HG02798 (cell line): ENCODE measurements at regions not wholly inside any gene's neighbourhood (a gene's known extent, or its start where the extent isn't known, plus 50 kb on each side); places are given as distances from the start of the nearest gene placed in this dataset.

Experiments used
- ATAC-seq: cut with Tn5 transposase; IDR thresholded peaks from one replicate; pipeline ENCODE4 v1.9.1; 2021; ENCODE audit warnings: mild to moderate bottlenecking; ENCODE audit not compliant: unreplicated experiment, poor library complexity

GRCh38 chr13:72062566-72062965 lies 195.6 kb upstream of the DACH1 start:
- no peak for ATAC-seq

- no peak for ATAC-seq
Observed at GRCh38 chr13:72061613-72062012, 194.6 kb upstream of the DACH1 start.

- no peak for ATAC-seq
Observed at GRCh38 chr13:72050251-72050650, 183.2 kb upstream of the DACH1 start.

- no peak for ATAC-seq
Observed at GRCh38 chr13:72043366-72043765, 176.4 kb upstream of the DACH1 start.

- ATAC-seq: no peak
Observed at GRCh38 chr13:72041165-72041564, 174.2 kb upstream of the DACH1 start.

- ATAC-seq: no peak
Observed at GRCh38 chr13:72039126-72039525, 172.1 kb upstream of the DACH1 start.

GRCh38 chr13:72029981-72030380 lies 163.0 kb upstream of the DACH1 start:
- ATAC-seq: no peak

GRCh38 chr13:72025836-72026235 lies 158.8 kb upstream of the DACH1 start:
- no peak for ATAC-seq

GRCh38 chr13:72023895-72024294 lies 156.9 kb upstream of the DACH1 start:
- ATAC-seq: no peak

GRCh38 chr13:72005455-72005854 lies 138.5 kb upstream of the DACH1 start:
- no peak for ATAC-seq

GRCh38 chr13:72004784-72005374 lies 137.9 kb upstream of the DACH1 start:
- ATAC-seq: no peak

GRCh38 chr13:72004246-72004645 lies 137.2 kb upstream of the DACH1 start:
- ATAC-seq: no peak

- ATAC-seq: no peak
Observed at GRCh38 chr13:71998223-71998622, 131.2 kb upstream of the DACH1 start.

- no peak for ATAC-seq
Observed at GRCh38 chr13:71979616-71980015, 112.6 kb upstream of the DACH1 start.

GRCh38 chr13:71977028-71977427 lies 110.0 kb upstream of the DACH1 start:
- ATAC-seq: no peak

GRCh38 chr13:71967990-71968389 lies 101.0 kb upstream of the DACH1 start:
- ATAC-seq: no peak

GRCh38 chr13:71964491-71965100 lies 97.6 kb upstream of the DACH1 start:
- ATAC-seq: peak; percentile 41

- ATAC-seq: no peak
Observed at GRCh38 chr13:71962735-71963134, 95.7 kb upstream of the DACH1 start.

GRCh38 chr13:71962126-71962525 lies 95.1 kb upstream of the DACH1 start:
- ATAC-seq: no peak

- no peak for ATAC-seq
Observed at GRCh38 chr13:71949441-71949840, 82.4 kb upstream of the DACH1 start.

- no peak for ATAC-seq
Observed at GRCh38 chr13:71939186-71939585, 72.2 kb upstream of the DACH1 start.

- ATAC-seq: no peak
Observed at GRCh38 chr13:71935166-71935840, 68.3 kb upstream of the DACH1 start.
